ENCODE measurements at regions not wholly inside any gene's neighbourhood (a gene's known extent, or its start where the extent isn't known, plus 50 kb on each side); places are given as distances from the start of the nearest gene placed in this dataset.

DNA sequence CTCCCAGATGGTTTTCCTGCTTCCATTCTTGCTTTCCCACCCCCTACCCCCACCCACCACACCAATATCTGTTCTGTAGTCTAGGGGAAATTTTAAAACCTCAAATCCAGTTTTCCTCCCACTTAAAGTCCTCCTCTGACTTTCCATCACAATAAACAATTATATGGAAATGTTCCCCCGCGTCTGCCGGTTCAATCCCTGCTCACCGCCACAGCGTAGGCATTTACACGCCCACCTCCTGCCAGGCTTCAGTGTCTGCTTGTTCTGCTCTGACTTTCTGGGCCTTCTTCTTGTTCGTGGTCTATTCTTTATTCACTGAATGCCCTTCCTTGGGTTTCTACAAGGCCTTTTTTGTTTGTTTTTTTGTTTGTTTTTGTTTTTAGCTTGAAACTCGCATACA lies 633.0 kb upstream of the MKI67 start:
- TF ChIP-seq CTCF (IDR thresholded peaks at IDR 0.05; ENCODE audit: low read depth, low read length) = no peak
- H3K4me3 ChIP-seq (replicated peaks in 1 of 2; ENCODE audit: low read depth in 2 of 2, low read length in 2 of 2) = no peak overlapping the region
- no peak for DNase-seq (ENCODE audit: low read depth in 2 of 2)

DNA sequence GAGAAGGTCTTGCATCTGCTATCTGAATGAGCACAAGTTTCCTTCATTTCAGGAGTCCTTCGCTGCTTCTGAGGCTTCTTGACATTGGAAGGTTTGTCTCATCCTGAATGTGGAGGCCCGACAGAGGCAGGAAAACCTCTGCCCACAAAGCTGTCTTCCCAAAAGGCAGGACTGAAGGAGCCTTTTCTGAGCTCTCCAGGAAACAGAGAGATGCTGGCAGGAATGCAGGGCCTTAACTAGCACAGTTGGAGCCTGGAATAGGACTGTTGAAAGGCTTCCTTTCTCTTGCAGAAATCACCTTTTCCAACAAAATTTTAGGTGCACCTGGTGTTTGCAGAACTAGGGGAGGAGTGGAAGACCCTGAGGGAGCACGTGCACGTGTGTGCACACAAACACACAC lies 637.4 kb upstream of the MKI67 start:
- TF ChIP-seq CTCF (IDR thresholded peaks at IDR 0.05; ENCODE audit: low read depth, low read length) = no peak
- no peak for DNase-seq (ENCODE audit: low read depth in 2 of 2)

DNA sequence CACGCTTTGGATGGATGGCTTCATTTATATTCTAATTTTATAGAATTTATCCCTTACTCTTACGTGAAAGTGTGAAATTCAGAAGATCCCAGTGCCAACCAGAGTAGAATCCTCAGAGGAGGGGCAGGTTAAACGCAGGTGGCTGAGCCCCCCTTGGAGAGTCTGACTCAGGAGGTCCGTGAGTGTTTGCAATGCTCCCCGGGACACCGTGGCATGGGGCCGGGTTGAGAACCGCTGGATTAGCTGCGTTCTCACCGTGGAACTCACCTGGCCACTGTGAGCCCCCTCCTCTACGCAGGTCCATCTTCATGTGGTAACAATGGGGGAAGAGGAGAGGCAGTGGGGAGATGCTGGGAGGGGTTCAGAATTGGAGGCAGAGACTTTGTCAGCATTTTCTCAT lies 638.0 kb upstream of the MKI67 start:
- TF ChIP-seq CTCF (IDR thresholded peaks at IDR 0.05; ENCODE audit: low read depth, low read length) = no peak
- H3K4me3 ChIP-seq (replicated peaks in 1 of 2; ENCODE audit: low read depth in 2 of 2, low read length in 2 of 2) = no peak overlapping the region
- DNase-seq (ENCODE audit: low read depth in 2 of 2) = no peak

More for the DNA sequence above, 637.4 kb upstream of the MKI67 start:
- H3K4me3 ChIP-seq (replicated peaks in 1 of 2; ENCODE audit: low read depth in 2 of 2, low read length in 2 of 2) = no peak overlapping the region

- DNase-seq (ENCODE audit: low read depth in 2 of 2) = no peak
- H3K4me3 ChIP-seq (replicated peaks in 1 of 2; ENCODE audit: low read depth in 2 of 2, low read length in 2 of 2) = no peak overlapping the region
- no peak for TF ChIP-seq CTCF (IDR thresholded peaks at IDR 0.05; ENCODE audit: low read depth, low read length)
Observed at GRCh38 chr10:128766915-128767314, 640.7 kb upstream of the MKI67 start.

DNA sequence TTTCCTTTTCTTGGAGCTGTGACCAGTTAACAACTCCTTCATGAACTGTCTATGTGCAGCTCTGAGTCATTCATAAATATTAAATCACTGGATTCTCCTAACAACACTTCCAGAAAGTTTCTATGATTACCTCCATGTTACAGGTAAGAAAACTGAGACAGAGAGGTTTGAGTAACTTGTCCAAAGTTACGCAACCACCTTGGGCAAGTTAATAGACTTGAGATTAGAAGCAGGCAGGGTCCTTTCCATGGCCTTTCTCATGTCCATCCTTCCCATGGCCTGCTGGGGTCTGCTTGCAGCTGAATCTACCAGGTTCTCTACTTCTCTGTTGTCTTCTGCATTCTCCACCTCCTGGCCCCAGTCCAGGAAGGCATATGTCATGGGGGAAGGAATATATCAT lies 648.8 kb upstream of the MKI67 start:
- no peak for TF ChIP-seq CTCF (IDR thresholded peaks at IDR 0.05; ENCODE audit: low read depth, low read length)

GRCh38 chr10:128775743-128776142 lies 649.5 kb upstream of the MKI67 start:
- no peak overlapping the region for H3K4me3 ChIP-seq (replicated peaks in 1 of 2; ENCODE audit: low read depth in 2 of 2, low read length in 2 of 2)
- no peak for TF ChIP-seq CTCF (IDR thresholded peaks at IDR 0.05; ENCODE audit: low read depth, low read length)
- peak in 1 of 2 donors; percentile 73 for DNase-seq (ENCODE audit: low read depth in 2 of 2)

More for the DNA sequence above, 648.8 kb upstream of the MKI67 start:
- DNase-seq (ENCODE audit: low read depth in 2 of 2) = peak in 1 of 2 donors; percentile 2
- no peak overlapping the region for H3K4me3 ChIP-seq (replicated peaks in 1 of 2; ENCODE audit: low read depth in 2 of 2, low read length in 2 of 2)

DNA sequence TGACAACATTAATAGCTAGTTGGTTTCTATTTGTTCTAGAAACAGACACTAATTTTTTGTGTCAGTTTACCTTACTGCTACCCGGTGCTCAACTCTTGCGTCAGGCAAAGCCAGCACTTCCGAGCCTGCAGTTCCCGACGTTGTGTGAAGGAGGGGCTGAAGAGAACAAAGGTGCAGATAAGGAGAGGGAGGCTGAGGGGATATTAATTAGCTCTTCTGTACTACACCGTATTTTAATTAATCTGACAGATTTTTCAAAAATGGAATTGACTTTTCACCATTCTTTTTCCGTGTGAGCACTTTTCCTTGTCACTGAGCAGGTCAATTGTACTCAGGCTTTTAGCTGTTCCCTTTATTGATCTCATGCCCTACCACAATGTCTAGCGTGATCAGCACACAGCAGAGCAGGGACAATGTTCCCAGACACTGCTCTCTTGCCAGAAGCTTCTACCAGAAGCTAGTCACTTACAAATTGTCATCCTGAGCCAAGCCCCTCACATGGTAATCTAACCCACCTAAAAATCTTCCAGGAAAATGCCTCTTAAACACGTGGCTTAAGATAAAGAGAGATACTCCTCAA lies 650.5 kb upstream of the MKI67 start:
- no peak for TF ChIP-seq CTCF (IDR thresholded peaks at IDR 0.05; ENCODE audit: low read depth, low read length)
- H3K4me3 ChIP-seq (replicated peaks in 1 of 2; ENCODE audit: low read depth in 2 of 2, low read length in 2 of 2) = no peak overlapping the region
- DNase-seq (ENCODE audit: low read depth in 2 of 2) = no peak
